ENCODE measurements at regions not wholly inside any gene's neighbourhood (a gene's known extent, or its start where the extent isn't known, plus 50 kb on each side); places are given as distances from the start of the nearest gene placed in this dataset.

DNA sequence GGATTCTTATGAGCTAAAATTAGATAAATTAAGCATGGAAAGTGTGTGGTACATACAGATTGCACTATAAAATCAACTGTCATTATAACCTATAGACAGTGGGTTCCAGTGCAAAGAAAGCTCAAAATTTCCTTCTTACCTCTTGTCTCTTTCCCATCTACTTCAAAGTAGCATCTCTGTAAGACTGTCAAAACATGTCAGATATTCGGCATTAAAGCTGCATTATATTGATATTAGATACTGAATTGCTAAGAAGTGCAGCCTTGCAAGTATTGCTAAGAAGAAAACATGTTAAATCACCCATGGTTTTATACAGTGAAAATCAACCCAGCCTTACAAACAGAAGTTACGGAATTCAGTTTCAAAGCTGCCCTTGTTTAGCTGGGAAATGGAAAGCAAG is 849.8 kb upstream of the FAT3 start:
- no peak overlapping the region for H2BK15ac ChIP-seq (ENCODE audit: low read depth, low read length)
- no peak overlapping the region for H2AK5ac ChIP-seq (ENCODE audit: low read depth, low read length)
- H2BK120ac ChIP-seq (ENCODE audit: low read depth, low read length) = no peak overlapping the region
- dilution Hi-C loops (cut with HindIII; ENCODE audit: low sequenced_read_pairs, unreplicated experiment) = no loop called here
- TF ChIP-seq RAD21 (IDR thresholded peaks at IDR 0.05; ENCODE audit: low read length) = no peak
- no peak for TF ChIP-seq FOS (IDR thresholded peaks at IDR 0.05; ENCODE audit: low read depth, low read length)
- no peak for TF ChIP-seq RFX5 (IDR thresholded peaks at IDR 0.05; ENCODE audit: low read depth, low read length)
- no peak for TF ChIP-seq POLR2A (IDR thresholded peaks at IDR 0.05; ENCODE audit: low read depth, low read length)
- H2AK9ac ChIP-seq (replicated peaks; ENCODE audit: low read depth, low read length, poor library complexity) = no peak overlapping the region
- no peaks in the 10 kb centered on the region for H3K9me1 ChIP-seq (ENCODE audit: insufficient read depth, low read length)
- no TSS peak for BruUV-seq (replicated peaks)
- CTCF ChIA-PET = no interaction called here
- no peak overlapping the region for H3K4me3 ChIP-seq (ENCODE audit: insufficient read depth, low read depth, low read length)
- DNase-seq (no peak), ATAC-seq (ENCODE audit: low read depth) (no peak)
- H3K36me3 ChIP-seq (ENCODE audit: control insufficient read depth, insufficient read depth, low read length) = no peaks in the 10 kb centered on the region
- POLR2A ChIA-PET (ENCODE audit: unreplicated experiment) = no interaction called here
- no peaks in the 10 kb centered on the region for H4K20me1 ChIP-seq (ENCODE audit: insufficient read depth, low read length)
- no peaks in the 10 kb centered on the region for H3K79me1 ChIP-seq (ENCODE audit: low read depth in 1 of 2, low read length in 2 of 2)
- H3K27ac ChIP-seq (ENCODE audit: insufficient read depth, low read length) = no peak overlapping the region
- no peak overlapping the region for H3K56ac ChIP-seq (ENCODE audit: extremely low read depth, insufficient read depth, low read length)
- no peak overlapping the region for H4K5ac ChIP-seq (ENCODE audit: low read depth, low read length)
- H3K4me1 ChIP-seq (ENCODE audit: control insufficient read depth, insufficient read depth, low read length) = no peaks in the 10 kb centered on the region
- no peak overlapping the region for H2BK5ac ChIP-seq (ENCODE audit: low read depth, low read length, poor library complexity, severe bottlenecking)
- no peak overlapping the region for H3K14ac ChIP-seq (replicated peaks; ENCODE audit: low read depth, low read length)
- no peak overlapping the region for H3K9ac ChIP-seq (ENCODE audit: low read depth, low read length)
- no peak overlapping the region for H2BK20ac ChIP-seq (ENCODE audit: low read depth, low read length)
- H3K9me3 ChIP-seq (ENCODE audit: control insufficient read depth, insufficient read depth, low read length) = no peaks in the 10 kb centered on the region
- no peak overlapping the region for H3K4ac ChIP-seq (ENCODE audit: low read depth, low read length)
- H3K4me2 ChIP-seq (ENCODE audit: low read depth, low read length) = no peak overlapping the region
- H2AFZ ChIP-seq (replicated peaks; ENCODE audit: low read length, poor library complexity) = no peak overlapping the region
- H4K91ac ChIP-seq (ENCODE audit: insufficient read depth, low read depth, low read length) = no peak overlapping the region
- no peak overlapping the region for H3K18ac ChIP-seq (ENCODE audit: low read depth, low read length)
- H3K23ac ChIP-seq (ENCODE audit: low read depth, low read length) = no peak overlapping the region
- H3K27me3 ChIP-seq (ENCODE audit: control insufficient read depth, insufficient read depth, low read length) = no peaks in the 10 kb centered on the region
- no CpG with 5 or more reads among the region's 2 CpGs for WGBS, 2 experiments (ENCODE audit: extremely low coverage in 2 of 2, insufficient read length in 1 of 2)
- intact Hi-C loops (cut with micrococcal nuclease) = no loop called here
- no peak overlapping the region for H4K8ac ChIP-seq (ENCODE audit: low read depth in 2 of 2, low read length in 2 of 2)
- in situ Hi-C loops (cut with MboI; ENCODE audit: low sequenced_read_pairs) = no loop called here

Data from IMR-90 (cell line).